Pancreas (tissue), 10 donors: ENCODE measurements at regions not wholly inside any gene's neighbourhood (a gene's known extent, or its start where the extent isn't known, plus 50 kb on each side); places are given as distances from the start of the nearest gene placed in this dataset.

Experiments used
- ATAC-seq, 4 donors: fragments of 200-7000 bp; cut with Tn5 transposase; one replicate each; pipeline versions ENCODE4 v1.8.0 to v1.9.1; 2020; ENCODE audit warnings: mild to moderate bottlenecking in 4 of 4, moderate library complexity in 4 of 4
- DNase-seq, 6 donors: peaks; one replicate each; pipeline ENCODE4 v3.0.0-alpha.2; 2020
- FAIRE-seq: peaks from 2 replicates; lab custom pipeline; 2012; peaks lifted over from hg19 to GRCh38; lab: Jason Lieb, UNC
- H3K27ac ChIP-seq, 4 donors: fragments of 200-600 bp; sonication (generic); 1 replicate in 3 of 4; 2 replicates in 1 of 4; pipeline versions ENCODE4 v1.5.0 to v1.8.0; 2020
- H3K27me3 ChIP-seq, 4 donors: fragments of 200-600 bp; one replicate each; pipeline ENCODE4 v1.8.0; 2021
- H3K36me3 ChIP-seq, 3 donors: fragments of 200-600 bp; sonication (generic) in 1 of 3; one replicate each; pipeline versions ENCODE4 v1.5.0 to v1.8.0; 2020 to 2021
- H3K4me1 ChIP-seq, 3 donors: fragments of 200-600 bp; one replicate each; pipeline ENCODE4 v1.8.0; 2021
- H3K4me3 ChIP-seq, 4 donors: fragments of 200-600 bp; sonication (generic) in 2 of 4; one replicate each; pipeline versions ENCODE4 v1.5.0 to v1.8.0; 2020 to 2021
- H3K9me3 ChIP-seq, 4 donors: fragments of 200-600 bp; one replicate each; pipeline ENCODE4 v1.8.0; 2021
- CTCF ChIP-seq, 4 donors: fragments of 200-600 bp; sonication (generic) in 3 of 4; IDR thresholded peaks; one replicate each; pipeline versions ENCODE4 v1.5.0 to v1.8.0; 2021; ENCODE audit warnings: antibody characterized with exemption in 4 of 4
- WGBS, 2 donors: extraction: QIAGEN DNeasy Blood & Tissue Kit; methylation state at CpG; one replicate each; pipeline ENCODE4 v1.1.7; 2013; 5-methylcytosine and 5-hydroxymethylcytosine counted together
- intact Hi-C, 3 donors: fragments of 100-400 bp; cut with DNase I; formaldehyde crosslinking; loops; one replicate each; pipeline versions ENCODE4 v1.11.1 to v1.14.2; 2022
- donor health status: healthy with polysubstance abuse.
- donor health status: DM: no; HTN: no; CAD: no; lungs with moderate emphysema.
- donor health status: DM: no; HTN: no; CAD: no.
- donor health status: control.
- donor health status: control.
- donor health status: Bipolar disorder and iron deficiency.
- donor health status: DM: yes; HTN: yes; CAD: no.
- donor health status: DM: no; HTN: no; CAD: no.
- donor health status: DM: no; HTN: no; CAD: no.
- donor health status: DM: yes; HTN: yes; CAD: no.

- Histone ChIP-seq H3K9me3 (no peaks in the 10 kb centered on the region), H3K4me1 (no peaks in the 10 kb centered on the region), H3K27me3 (no peaks in the 10 kb centered on the region), H3K4me3 (no peak overlapping the region), H3K27ac (no peak overlapping the region), H3K36me3 (no peaks in the 10 kb centered on the region)
- ATAC-seq (no peak), DNase-seq (no peak), FAIRE-seq (no peak)
- no peak for TF ChIP-seq CTCF (IDR thresholded peaks at IDR 0.05)
- intact Hi-C loops: no loop called here
- WGBS, 2 donors: 85 to 89% methylated on average over 1 of the region's 1 CpG
Measured at GRCh38 chr7:113664867-113665266, 253.9 kb downstream of the PPP1R3A start.

- H3K27ac ChIP-seq: no peak overlapping the region
- no peaks in the 10 kb centered on the region for H3K36me3 ChIP-seq
- no peak for ATAC-seq
- no peak overlapping the region for H3K4me3 ChIP-seq
- intact Hi-C loops: no loop called here
- DNase-seq: no peak
- no peaks in the 10 kb centered on the region for H3K27me3 ChIP-seq
- no peaks in the 10 kb centered on the region for H3K9me3 ChIP-seq
- FAIRE-seq: no peak
- H3K4me1 ChIP-seq: no peaks in the 10 kb centered on the region
- TF ChIP-seq CTCF (IDR thresholded peaks at IDR 0.05): no peak
Measured at GRCh38 chr7:113659416-113659815, 259.4 kb downstream of the PPP1R3A start.

GRCh38 chr7:113657603-113658002 lies 261.2 kb downstream of the PPP1R3A start:
- Histone ChIP-seq H3K4me3 (no peak overlapping the region), H3K27me3 (no peaks in the 10 kb centered on the region), H3K27ac (no peak overlapping the region), H3K9me3 (no peaks in the 10 kb centered on the region), H3K4me1 (no peaks in the 10 kb centered on the region), H3K36me3 (no peaks in the 10 kb centered on the region)
- TF ChIP-seq CTCF (IDR thresholded peaks at IDR 0.05): no peak
- ATAC-seq: no peak
- no peak for DNase-seq
- intact Hi-C loops: no loop called here
- 15 to 27% methylated on average over 1 of the region's 1 CpG for WGBS, 2 donors
- FAIRE-seq: no peak

- H3K27ac ChIP-seq: no peak overlapping the region
- no peaks in the 10 kb centered on the region for H3K36me3 ChIP-seq
- DNase-seq (no peak), ATAC-seq (no peak), FAIRE-seq (no peak)
- H3K4me3 ChIP-seq: no peak overlapping the region
- no peaks in the 10 kb centered on the region for H3K9me3 ChIP-seq
- no peaks in the 10 kb centered on the region for H3K4me1 ChIP-seq
- no peaks in the 10 kb centered on the region for H3K27me3 ChIP-seq
- WGBS, 2 donors: 84 to 95% methylated on average over 1 of the region's 1 CpG
- TF ChIP-seq CTCF (IDR thresholded peaks at IDR 0.05): no peak
- intact Hi-C loops: no loop called here
Measured at GRCh38 chr7:113652501-113652900, 266.3 kb downstream of the PPP1R3A start.

GRCh38 chr7:113649556-113649955 lies 269.3 kb downstream of the PPP1R3A start:
- FAIRE-seq (no peak), ATAC-seq (no peak), DNase-seq (no peak)
- Histone ChIP-seq H3K4me1 (no peaks in the 10 kb centered on the region), H3K27me3 (no peaks in the 10 kb centered on the region), H3K27ac (no peak overlapping the region), H3K36me3 (no peaks in the 10 kb centered on the region), H3K9me3 (no peaks in the 10 kb centered on the region), H3K4me3 (no peak overlapping the region)
- intact Hi-C loops: no loop called here
- no peak for TF ChIP-seq CTCF (IDR thresholded peaks at IDR 0.05)
- WGBS, 2 donors: 60 to 67% methylated on average over 1 of the region's 1 CpG
